MM.1S (cell line): ENCODE measurements at regions not wholly inside any gene's neighbourhood (a gene's known extent, or its start where the extent isn't known, plus 50 kb on each side); places are given as distances from the start of the nearest gene placed in this dataset.

Experiments used
- DNase-seq: peaks from one replicate; pipeline ENCODE4 v3.0.0-alpha.2; 2015
- H2AFZ ChIP-seq: fragments of 300-600 bp; sonication (generic); 2 replicates; pipeline ENCODE4 v1.6.0; 2016; ENCODE audit warnings: antibody characterized with exemption, low read length
- H3F3A ChIP-seq: fragments of 300-600 bp; sonication (generic); 2 replicates; pipeline ENCODE4 v1.6.1; 2016; ENCODE audit warnings: mild to moderate bottlenecking, antibody characterized with exemption, low read length, moderate library complexity, mixed read lengths; ENCODE audit not compliant: insufficient read depth
- H3K27ac ChIP-seq: fragments of 300-600 bp; sonication (generic); 2 replicates; pipeline ENCODE4 v1.5.1; 2016; ENCODE audit warnings: mild to moderate bottlenecking, low read length
- H3K27me3 ChIP-seq: fragments of 300-600 bp; sonication (generic); replicated peaks from 2 replicates; pipeline ENCODE4 v1.6.0; 2016; ENCODE audit warnings: low read length; ENCODE audit not compliant: insufficient read depth
- H3K36me3 ChIP-seq: fragments of 300-600 bp; sonication (generic); replicated peaks from 2 replicates; pipeline ENCODE4 v1.6.1; 2016; ENCODE audit warnings: mild to moderate bottlenecking, low read length, mixed read lengths; ENCODE audit not compliant: insufficient read depth
- H3K4me1 ChIP-seq: fragments of 300-600 bp; sonication (generic); 2 replicates; pipeline ENCODE4 v1.6.1; 2016; ENCODE audit warnings: low read length, mixed read lengths
- H3K4me2 ChIP-seq: fragments of 300-600 bp; sonication (generic); 2 replicates; pipeline ENCODE4 v1.6.0; 2016; ENCODE audit warnings: low read depth, low read length
- H3K4me3 ChIP-seq: fragments of 300-600 bp; sonication (generic); 2 replicates; pipeline ENCODE4 v1.5.1; 2016; ENCODE audit warnings: low read length, mixed read lengths
- H3K79me2 ChIP-seq: fragments of 300-600 bp; sonication (generic); 2 replicates; pipeline ENCODE4 v1.6.1; 2016; ENCODE audit warnings: mixed run types, low read length, mixed read lengths
- H3K9ac ChIP-seq: fragments of 300-600 bp; sonication (generic); 2 replicates; pipeline ENCODE4 v1.6.1; 2016; ENCODE audit warnings: low read length, mixed read lengths
- H3K9me2 ChIP-seq: fragments of 300-600 bp; sonication (generic); replicated peaks from 2 replicates; pipeline ENCODE4 v1.6.1; 2016; ENCODE audit warnings: mild to moderate bottlenecking, low read length, mixed read lengths; ENCODE audit not compliant: insufficient read depth
- H3K9me3 ChIP-seq: fragments of 300-600 bp; sonication (generic); replicated peaks from 2 replicates; pipeline ENCODE4 v1.6.1; 2016; ENCODE audit warnings: mild to moderate bottlenecking, low read length, mixed read lengths; ENCODE audit not compliant: insufficient read depth
- H4K20me1 ChIP-seq: fragments of 300-600 bp; sonication (generic); 2 replicates; pipeline ENCODE4 v1.6.1; 2016; ENCODE audit warnings: mild to moderate bottlenecking, low read length, moderate library complexity, mixed read lengths; ENCODE audit not compliant: insufficient read depth
- EZH2 ChIP-seq: fragments of 300-600 bp; sonication (generic); optimal IDR thresholded peaks from 2 replicates; pipeline ENCODE3; 2017; ENCODE audit warnings: low read depth, mild to moderate bottlenecking, antibody characterized with exemption, low read length, mixed read lengths
- EZH2phosphoT487 ChIP-seq: fragments of 300-600 bp; sonication (generic); IDR thresholded peaks from 2 replicates; pipeline ENCODE4 v1.6.1; 2018; ENCODE audit warnings: antibody characterized with exemption, low read length
- TF ChIP-seq, protein P1 (sequence below): fragments of 300-600 bp; sonication (generic); IDR thresholded peaks from 2 replicates; pipeline ENCODE4 v1.5.1; 2016; ENCODE audit warnings: antibody characterized with exemption, low read length, mixed read lengths

DNA sequence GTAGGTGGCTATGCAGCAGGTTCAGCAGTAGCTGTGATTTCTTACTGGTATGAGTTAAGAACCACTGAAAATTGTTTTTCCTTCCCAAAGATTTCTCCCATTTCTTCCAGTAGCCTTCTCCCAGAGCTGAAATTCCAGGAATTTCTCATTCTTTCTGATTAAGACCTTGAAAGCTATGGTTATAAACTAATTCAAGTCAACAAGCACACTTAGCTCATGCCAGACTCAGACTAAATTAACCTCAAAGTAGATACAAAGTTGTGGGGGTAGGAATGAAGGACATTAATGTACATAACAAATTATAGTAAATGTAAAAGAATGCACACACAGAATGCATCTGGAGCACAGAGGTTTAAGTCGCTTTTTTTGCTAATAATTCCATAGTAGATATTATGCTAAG, 103.6 kb upstream of the SOX11 start:
- Histone ChIP-seq H3K36me3 (no peaks in the 10 kb centered on the region), H4K20me1 (no peaks in the 10 kb centered on the region), H3K4me3 (no peak overlapping the region), H3K27me3 (no peaks in the 10 kb centered on the region), H2AFZ (no peak overlapping the region), H3K9me2 (no peaks in the 10 kb centered on the region), H3F3A (no peaks in the 10 kb centered on the region), H3K9me3 (no peaks in the 10 kb centered on the region), H3K27ac (no peak overlapping the region), H3K79me2 (no peaks in the 10 kb centered on the region), H3K4me1 (no peaks in the 10 kb centered on the region), H3K4me2 (no peak overlapping the region), H3K9ac (no peak overlapping the region)
- TF ChIP-seq EZH2phosphoT487 (no peak), EZH2 (no peak)
- TF ChIP-seq, protein P1, sequence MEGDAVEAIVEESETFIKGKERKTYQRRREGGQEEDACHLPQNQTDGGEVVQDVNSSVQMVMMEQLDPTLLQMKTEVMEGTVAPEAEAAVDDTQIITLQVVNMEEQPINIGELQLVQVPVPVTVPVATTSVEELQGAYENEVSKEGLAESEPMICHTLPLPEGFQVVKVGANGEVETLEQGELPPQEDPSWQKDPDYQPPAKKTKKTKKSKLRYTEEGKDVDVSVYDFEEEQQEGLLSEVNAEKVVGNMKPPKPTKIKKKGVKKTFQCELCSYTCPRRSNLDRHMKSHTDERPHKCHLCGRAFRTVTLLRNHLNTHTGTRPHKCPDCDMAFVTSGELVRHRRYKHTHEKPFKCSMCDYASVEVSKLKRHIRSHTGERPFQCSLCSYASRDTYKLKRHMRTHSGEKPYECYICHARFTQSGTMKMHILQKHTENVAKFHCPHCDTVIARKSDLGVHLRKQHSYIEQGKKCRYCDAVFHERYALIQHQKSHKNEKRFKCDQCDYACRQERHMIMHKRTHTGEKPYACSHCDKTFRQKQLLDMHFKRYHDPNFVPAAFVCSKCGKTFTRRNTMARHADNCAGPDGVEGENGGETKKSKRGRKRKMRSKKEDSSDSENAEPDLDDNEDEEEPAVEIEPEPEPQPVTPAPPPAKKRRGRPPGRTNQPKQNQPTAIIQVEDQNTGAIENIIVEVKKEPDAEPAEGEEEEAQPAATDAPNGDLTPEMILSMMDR, result no peak
- DNase-seq, result no peak

DNA sequence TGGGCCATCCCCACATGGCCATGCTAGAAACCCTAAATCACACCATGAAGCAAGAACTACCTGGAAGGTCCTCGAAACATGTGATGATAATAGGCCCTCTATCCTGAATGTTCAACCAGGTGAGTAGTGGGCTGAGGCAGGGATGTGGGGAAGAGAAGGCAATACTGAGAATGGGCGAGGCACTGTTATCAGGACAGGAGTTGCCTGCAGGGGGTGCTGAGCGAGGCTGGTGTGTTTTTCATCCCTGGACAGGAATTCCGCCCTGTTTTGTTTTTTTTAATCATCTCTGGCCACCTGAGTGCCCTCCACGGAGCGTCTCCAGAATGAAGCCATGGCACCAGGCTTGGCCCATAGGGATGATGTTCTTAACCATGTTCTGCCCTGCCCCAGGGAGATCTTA, 103.0 kb upstream of the SOX11 start:
- no peaks in the 10 kb centered on the region for H3K9me2 ChIP-seq
- H3K4me1 ChIP-seq, result no peaks in the 10 kb centered on the region
- TF ChIP-seq EZH2phosphoT487 (no peak), EZH2 (no peak)
- TF ChIP-seq, protein P1, result no peak
- H3F3A ChIP-seq, result no peaks in the 10 kb centered on the region
- no peaks in the 10 kb centered on the region for H4K20me1 ChIP-seq
- H3K36me3 ChIP-seq, result no peaks in the 10 kb centered on the region
- no peak for DNase-seq
- no peak overlapping the region for H3K27ac ChIP-seq
- H3K27me3 ChIP-seq, result no peaks in the 10 kb centered on the region
- H2AFZ ChIP-seq, result no peak overlapping the region
- no peak overlapping the region for H3K9ac ChIP-seq
- H3K4me3 ChIP-seq, result no peak overlapping the region
- no peak overlapping the region for H3K4me2 ChIP-seq
- H3K9me3 ChIP-seq, result no peaks in the 10 kb centered on the region
- no peaks in the 10 kb centered on the region for H3K79me2 ChIP-seq

DNA sequence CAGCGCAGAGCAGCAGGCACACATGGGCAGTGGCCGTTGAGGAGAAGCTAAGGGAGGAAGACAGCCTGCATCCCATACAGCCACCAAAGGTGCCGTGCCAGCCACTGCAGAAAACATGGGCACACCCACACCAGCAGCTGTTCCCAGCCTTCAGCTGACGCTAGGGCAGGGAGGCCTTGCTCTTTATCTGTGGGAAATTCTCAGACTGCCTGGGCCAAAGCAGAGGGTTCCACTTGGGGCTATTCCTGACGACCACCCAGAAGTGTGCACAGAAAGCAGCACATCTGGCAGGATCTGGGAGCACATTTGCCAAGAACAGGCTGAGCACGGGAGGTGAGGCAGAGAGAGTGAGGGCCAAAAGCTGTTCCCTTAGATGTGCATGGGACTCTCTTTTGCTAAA, 101.3 kb upstream of the SOX11 start:
- Histone ChIP-seq H3K36me3 (no peaks in the 10 kb centered on the region), H3K4me3 (no peak overlapping the region), H3K27ac (no peak overlapping the region), H3K9ac (no peak overlapping the region), H3K79me2 (no peaks in the 10 kb centered on the region), H3K9me2 (no peaks in the 10 kb centered on the region), H3K9me3 (no peaks in the 10 kb centered on the region), H4K20me1 (no peaks in the 10 kb centered on the region), H3K4me2 (no peak overlapping the region), H3K27me3 (no peaks in the 10 kb centered on the region), H3F3A (no peaks in the 10 kb centered on the region), H2AFZ (no peak overlapping the region), H3K4me1 (no peaks in the 10 kb centered on the region)
- TF ChIP-seq, protein P1, result no peak
- TF ChIP-seq EZH2, result no peak
- TF ChIP-seq EZH2phosphoT487, result no peak
- DNase-seq, result no peak

DNA sequence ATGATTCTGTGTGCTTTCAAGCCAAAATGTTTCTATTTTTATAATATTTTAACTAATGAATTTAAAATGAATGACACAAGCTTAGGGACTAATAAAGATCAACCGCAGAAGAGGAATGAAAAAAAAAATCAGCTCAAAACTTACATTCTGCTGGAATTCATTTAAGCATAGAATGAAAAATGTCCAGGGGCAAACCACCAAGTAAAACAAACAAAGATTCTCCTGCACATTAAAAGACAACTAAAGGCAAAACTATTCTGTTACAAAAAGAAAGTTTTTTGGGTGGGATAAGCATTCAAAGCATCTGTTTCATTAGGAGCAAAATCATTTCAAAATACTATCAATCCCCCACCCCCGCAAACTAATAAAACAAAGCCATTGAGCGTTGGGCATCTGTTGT, 99.3 kb upstream of the SOX11 start:
- no peaks in the 10 kb centered on the region for H3F3A ChIP-seq
- no peaks in the 10 kb centered on the region for H3K79me2 ChIP-seq
- H3K9me2 ChIP-seq, result no peaks in the 10 kb centered on the region
- no peak overlapping the region for H3K4me2 ChIP-seq
- no peaks in the 10 kb centered on the region for H3K27me3 ChIP-seq
- H3K4me3 ChIP-seq, result no peak overlapping the region
- H4K20me1 ChIP-seq, result no peaks in the 10 kb centered on the region
- TF ChIP-seq EZH2phosphoT487, result no peak
- TF ChIP-seq, protein P1, result no peak
- no peak for TF ChIP-seq EZH2
- H2AFZ ChIP-seq, result no peak overlapping the region
- DNase-seq, result no peak
- H3K9me3 ChIP-seq, result no peaks in the 10 kb centered on the region
- H3K9ac ChIP-seq, result no peak overlapping the region
- H3K27ac ChIP-seq, result no peak overlapping the region
- H3K4me1 ChIP-seq, result no peaks in the 10 kb centered on the region
- H3K36me3 ChIP-seq, result no peaks in the 10 kb centered on the region
